CD4-positive, alpha-beta memory T cell (primary cell): ENCODE measurements at regions not wholly inside any gene's neighbourhood (a gene's known extent, or its start where the extent isn't known, plus 50 kb on each side); places are given as distances from the start of the nearest gene placed in this dataset.

Experiments
- CTCF ChIA-PET: fragments of 350-600 bp; sonication (Branson Sonifier 250); formaldehyde crosslinking; loops from one replicate; lab custom pipeline; 2021; ENCODE audit warnings: inconsistent platforms; ENCODE audit not compliant: partially characterized antibody; lab: Charles Lee
- POLR2A ChIA-PET: fragments of 350-600 bp; sonication (Branson Sonifier 250); formaldehyde crosslinking; loops from one replicate; lab custom pipeline; 2021; ENCODE audit not compliant: partially characterized antibody; lab: Charles Lee
- DNase-seq, 5 donors: peaks; one replicate each; pipeline versions ENCODE4 v3.0.0 to v3.0.0-alpha.2; 2020 to 2022; ENCODE audit warnings: mixed read lengths in 1 of 5
- H3K27ac ChIP-seq: one replicate; pipeline ENCODE4 v1.7.0; 2013; ENCODE audit warnings: low read depth, low read length
- H3K27me3 ChIP-seq: 2 replicates; pipeline ENCODE4 v1.7.0; 2013; ENCODE audit warnings: mild to moderate bottlenecking, low read length, moderate library complexity; ENCODE audit not compliant: insufficient read depth
- H3K36me3 ChIP-seq: 2 replicates; pipeline ENCODE4 v1.7.0; 2013; ENCODE audit warnings: mild to moderate bottlenecking, low read length, moderate library complexity; ENCODE audit not compliant: insufficient read depth
- H3K4me1 ChIP-seq: 2 replicates; pipeline ENCODE4 v1.7.0; 2013; ENCODE audit warnings: mild to moderate bottlenecking, low read length, moderate library complexity; ENCODE audit not compliant: insufficient read depth
- H3K4me3 ChIP-seq, 2 donors: one replicate each; pipeline ENCODE4 v1.7.0; 2013; ENCODE audit warnings: low read length in 2 of 2, mild to moderate bottlenecking in 1 of 2
- H3K9me3 ChIP-seq, 2 donors: one replicate each; pipeline ENCODE4 v1.7.0; 2013; ENCODE audit warnings: low read length in 2 of 2, control low read depth in 1 of 2; ENCODE audit not compliant: control insufficient read depth in 1 of 2
- H3K27ac Mint-ChIP-seq, 7 donors: one replicate each; pipeline ENCODE4 v1.8.0; 2020 to 2021; ENCODE audit warnings: mixed read lengths in 7 of 7, mild to moderate bottlenecking in 6 of 7, inconsistent platforms in 3 of 7, moderate library complexity in 3 of 7
- H3K27me3 Mint-ChIP-seq, 2 donors: one replicate each; pipeline ENCODE4 v1.8.0; 2020 to 2021; ENCODE audit warnings: mixed read lengths in 2 of 2
- H3K36me3 Mint-ChIP-seq, 2 donors: one replicate each; pipeline ENCODE4 v1.8.0; 2020 to 2021; ENCODE audit warnings: mixed read lengths in 2 of 2, inconsistent platforms in 1 of 2, mild to moderate bottlenecking in 1 of 2
- H3K4me1 Mint-ChIP-seq, 4 donors: one replicate each; pipeline ENCODE4 v1.8.0; 2020 to 2021; ENCODE audit warnings: mixed read lengths in 4 of 4, mild to moderate bottlenecking in 1 of 4
- H3K4me3 Mint-ChIP-seq, 8 donors: one replicate each; pipeline ENCODE4 v1.8.0; 2020 to 2021; ENCODE audit warnings: mixed read lengths in 8 of 8, mild to moderate bottlenecking in 7 of 8, moderate library complexity in 6 of 8, inconsistent platforms in 3 of 8
- H3K9me3 Mint-ChIP-seq, 8 donors: one replicate each; pipeline ENCODE4 v1.8.0; 2020 to 2021; ENCODE audit warnings: mixed read lengths in 8 of 8, mild to moderate bottlenecking in 5 of 8, inconsistent platforms in 3 of 8, moderate library complexity in 1 of 8
- intact Hi-C: fragments of 100-400 bp; cut with micrococcal nuclease; formaldehyde crosslinking; loops from one replicate; pipeline ENCODE4 v1.15.1; 2023

- no peaks in the 10 kb centered on the region for H3K27me3 ChIP-seq
- no peak overlapping the region for H3K4me3 ChIP-seq
- Mint-ChIP-seq H3K4me1 (peaks cover 0 to 9% (median 3%) of the 10 kb centered on the region in 4 donors), H3K27ac (no peak overlapping the region), H3K4me3 (no peak overlapping the region), H3K27me3 (peaks cover 1 to 3% of the 10 kb centered on the region in 2 donors), H3K9me3 (no peaks in the 10 kb centered on the region), H3K36me3 (no peaks in the 10 kb centered on the region)
- H3K36me3 ChIP-seq, result no peaks in the 10 kb centered on the region
- H3K27ac ChIP-seq, result no peak overlapping the region
- ChIA-PET CTCF (interaction anchor here (1.2 kb wide), 1 partner anchor 217 kb away, joined by 3 read pairs; no protein-coding TSS in a partner anchor), POLR2A (no interaction called here)
- intact Hi-C loops, result no loop called here
- no peaks in the 10 kb centered on the region for H3K4me1 ChIP-seq
- no peaks in the 10 kb centered on the region for H3K9me3 ChIP-seq
- no peak for DNase-seq
Measured at GRCh38 chr9:89815061-89815902, 210.5 kb downstream of the GADD45G start.

GRCh38 chr9:89815903-89816573 lies 211.2 kb downstream of the GADD45G start:
- ChIA-PET CTCF (no interaction called here), POLR2A (no interaction called here)
- intact Hi-C loops, result no loop called here
- Mint-ChIP-seq H3K27me3 (peaks cover 1 to 3% of the 10 kb centered on the region in 2 donors), H3K36me3 (no peaks in the 10 kb centered on the region), H3K4me1 (peaks cover 0 to 9% (median 3%) of the 10 kb centered on the region in 4 donors), H3K27ac (no peak overlapping the region), H3K9me3 (no peaks in the 10 kb centered on the region), H3K4me3 (no peak overlapping the region)
- DNase-seq, result no peak
- Histone ChIP-seq H3K9me3 (no peaks in the 10 kb centered on the region), H3K36me3 (no peaks in the 10 kb centered on the region), H3K4me1 (no peaks in the 10 kb centered on the region), H3K27ac (no peak overlapping the region), H3K4me3 (no peak overlapping the region), H3K27me3 (no peaks in the 10 kb centered on the region)

- Mint-ChIP-seq H3K4me1 (peaks cover 0 to 9% (median 3%) of the 10 kb centered on the region in 4 donors), H3K36me3 (no peaks in the 10 kb centered on the region), H3K9me3 (no peaks in the 10 kb centered on the region), H3K27me3 (peaks cover 1 to 3% of the 10 kb centered on the region in 2 donors), H3K27ac (no peak overlapping the region), H3K4me3 (no peak overlapping the region)
- ChIA-PET POLR2A (no interaction called here), CTCF (no interaction called here)
- no peaks in the 10 kb centered on the region for H3K36me3 ChIP-seq
- no peaks in the 10 kb centered on the region for H3K9me3 ChIP-seq
- intact Hi-C loops, result no loop called here
- H3K27me3 ChIP-seq, result no peaks in the 10 kb centered on the region
- H3K27ac ChIP-seq, result no peak overlapping the region
- no peak for DNase-seq
- no peaks in the 10 kb centered on the region for H3K4me1 ChIP-seq
- no peak overlapping the region for H3K4me3 ChIP-seq
Measured at GRCh38 chr9:89817151-89817950, 212.5 kb downstream of the GADD45G start.

- Mint-ChIP-seq H3K36me3 (no peaks in the 10 kb centered on the region), H3K9me3 (no peaks in the 10 kb centered on the region), H3K27ac (no peak overlapping the region), H3K4me3 (no peak overlapping the region), H3K4me1 (peaks cover 0 to 1% (median 0%) of the 10 kb centered on the region in 4 donors), H3K27me3 (peaks cover 1 to 3% of the 10 kb centered on the region in 2 donors)
- ChIA-PET POLR2A (no interaction called here), CTCF (no interaction called here)
- DNase-seq, result no peak
- Histone ChIP-seq H3K27me3 (no peaks in the 10 kb centered on the region), H3K9me3 (no peaks in the 10 kb centered on the region), H3K4me3 (no peak overlapping the region), H3K4me1 (no peaks in the 10 kb centered on the region), H3K27ac (no peak overlapping the region), H3K36me3 (no peaks in the 10 kb centered on the region)
- intact Hi-C loops, result no loop called here
Measured at GRCh38 chr9:89820337-89820736, 215.5 kb downstream of the GADD45G start.

- peaks cover 1 to 3% of the 10 kb centered on the region in 2 donors for H3K27me3 Mint-ChIP-seq
- CTCF ChIA-PET, result no interaction called here
Measured at GRCh38 chr9:89821081-89821480, 216.3 kb downstream of the GADD45G start.

GRCh38 chr9:89822996-89823395 lies 218.2 kb downstream of the GADD45G start:
- ChIA-PET CTCF (no interaction called here), POLR2A (no interaction called here)
- no peak overlapping the region for H3K4me3 ChIP-seq
- Mint-ChIP-seq H3K4me1 (peaks cover 3 to 6% (median 5%) of the 10 kb centered on the region in 4 donors), H3K27me3 (peaks cover 0 to 1% of the 10 kb centered on the region in 2 donors), H3K27ac (no peak overlapping the region), H3K4me3 (no peak overlapping the region), H3K36me3 (no peaks in the 10 kb centered on the region), H3K9me3 (no peaks in the 10 kb centered on the region)
- H3K36me3 ChIP-seq, result no peaks in the 10 kb centered on the region
- intact Hi-C loops, result no loop called here
- no peak overlapping the region for H3K27ac ChIP-seq
- no peaks in the 10 kb centered on the region for H3K27me3 ChIP-seq
- DNase-seq, result no peak
- peaks cover 8% of the 10 kb centered on the region for H3K4me1 ChIP-seq
- no peaks in the 10 kb centered on the region for H3K9me3 ChIP-seq

More at GRCh38 chr9:89821081-89821480, 216.3 kb downstream of the GADD45G start:
- intact Hi-C loops, result no loop called here
- Histone ChIP-seq H3K27me3 (no peaks in the 10 kb centered on the region), H3K9me3 (no peaks in the 10 kb centered on the region), H3K36me3 (no peaks in the 10 kb centered on the region), H3K4me1 (no peaks in the 10 kb centered on the region), H3K4me3 (no peak overlapping the region), H3K27ac (no peak overlapping the region)
- no peaks in the 10 kb centered on the region for H3K9me3 Mint-ChIP-seq
- H3K4me1 Mint-ChIP-seq, result peaks cover 0 to 1% (median 0%) of the 10 kb centered on the region in 4 donors
- H3K36me3 Mint-ChIP-seq, result no peaks in the 10 kb centered on the region
- POLR2A ChIA-PET, result no interaction called here
- H3K27ac Mint-ChIP-seq, result peak overlapping the region in 1 of 7 donors; percentile 15
- DNase-seq, result no peak
- H3K4me3 Mint-ChIP-seq, result no peak overlapping the region

GRCh38 chr9:89825669-89826068 lies 220.9 kb downstream of the GADD45G start:
- CTCF ChIA-PET, result no interaction called here
- no peak overlapping the region for H3K27ac ChIP-seq
- H3K27ac Mint-ChIP-seq, result no peak overlapping the region
- H3K36me3 ChIP-seq, result no peaks in the 10 kb centered on the region
- H3K4me1 ChIP-seq, result peaks cover 16% of the 10 kb centered on the region
- peaks cover 0 to 3% of the 10 kb centered on the region in 2 donors for H3K27me3 Mint-ChIP-seq
- DNase-seq, result no peak
- no peaks in the 10 kb centered on the region for H3K9me3 ChIP-seq
- H3K27me3 ChIP-seq, result no peaks in the 10 kb centered on the region
- intact Hi-C loops, result no loop called here
- H3K36me3 Mint-ChIP-seq, result no peaks in the 10 kb centered on the region
- H3K4me3 ChIP-seq, result no peak overlapping the region
- no peak overlapping the region for H3K4me3 Mint-ChIP-seq
- POLR2A ChIA-PET, result no interaction called here
- H3K9me3 Mint-ChIP-seq, result peaks cover 3 to 13% (median 5%) of the 10 kb centered on the region in 8 donors
- H3K4me1 Mint-ChIP-seq, result peaks cover 8 to 19% (median 12%) of the 10 kb centered on the region in 4 donors
